Endodermal cell (in vitro differentiated cells): ENCODE measurements at regions not wholly inside any gene's neighbourhood (a gene's known extent, or its start where the extent isn't known, plus 50 kb on each side); places are given as distances from the start of the nearest gene placed in this dataset.

Experiments used
- DNase-seq: peaks from one replicate; pipeline ENCODE4 v3.0.0-alpha.2; 2017
- H3K27ac ChIP-seq: 2 replicates; pipeline ENCODE4 v1.5.1; 2013; ENCODE audit warnings: mild to moderate bottlenecking, low read depth, low read length, moderate library complexity
- H3K27me3 ChIP-seq: 2 replicates; pipeline ENCODE4 v1.6.1; 2013; ENCODE audit warnings: mild to moderate bottlenecking, low read length, moderate library complexity; ENCODE audit not compliant: insufficient read depth, control insufficient read depth, poor library complexity, severe bottlenecking
- H3K36me3 ChIP-seq: 2 replicates; pipeline ENCODE4 v1.7.0; 2013; ENCODE audit warnings: mild to moderate bottlenecking, low read length, moderate library complexity; ENCODE audit not compliant: control insufficient read depth, insufficient read depth
- H3K4me1 ChIP-seq: one replicate; pipeline ENCODE4 v1.7.0; 2013; ENCODE audit warnings: low read length; ENCODE audit not compliant: control insufficient read depth, insufficient read depth
- H3K4me3 ChIP-seq: 2 replicates; pipeline ENCODE4 v1.5.1; 2013; ENCODE audit warnings: mild to moderate bottlenecking, low read length, moderate library complexity
- H3K9ac ChIP-seq: 2 replicates; pipeline ENCODE4 v1.6.1; 2013; ENCODE audit warnings: mild to moderate bottlenecking, low read length, moderate library complexity; ENCODE audit not compliant: poor library complexity, severe bottlenecking; ENCODE audit errors: extremely low read depth
- H3K9me3 ChIP-seq: 2 replicates; pipeline ENCODE4 v1.6.1; 2013; ENCODE audit warnings: mild to moderate bottlenecking, low read length, moderate library complexity; ENCODE audit not compliant: control insufficient read depth
- H3K27ac Mint-ChIP-seq: 2 replicates; pipeline ENCODE4 v1.8.0; 2020; ENCODE audit warnings: mixed read lengths
- H3K27me3 Mint-ChIP-seq: 2 replicates; pipeline ENCODE4 v1.8.0; 2021; ENCODE audit warnings: mild to moderate bottlenecking, mixed read lengths; ENCODE audit not compliant: insufficient read depth
- H3K36me3 Mint-ChIP-seq: 2 replicates; pipeline ENCODE4 v1.8.0; 2020; ENCODE audit warnings: low read depth, mixed read lengths
- H3K4me1 Mint-ChIP-seq: 2 replicates; pipeline ENCODE4 v1.8.0; 2020; ENCODE audit warnings: mixed read lengths
- H3K4me3 Mint-ChIP-seq: 2 replicates; pipeline ENCODE4 v1.8.0; 2020; ENCODE audit warnings: mild to moderate bottlenecking, moderate library complexity, mixed read lengths
- H3K9me3 Mint-ChIP-seq: 2 replicates; pipeline ENCODE4 v1.8.0; 2020; ENCODE audit warnings: mild to moderate bottlenecking, mixed read lengths
- WGBS, 2 experiments: methylation state at CpG; one replicate each; pipeline versions ENCODE4 v1.1.5 to v1.1.7; 2013; ENCODE audit warnings: missing lambda C conversion rate in 2 of 2, mixed read lengths in 1 of 2; ENCODE audit not compliant: insufficient coverage in 1 of 2, insufficient read length in 1 of 2; 5-methylcytosine and 5-hydroxymethylcytosine counted together
- TF ChIP-seq, protein P1 (sequence below): fragments of 200-600 bp; sonication (generic); conservative IDR thresholded peaks from 2 replicates; pipeline ENCODE4 v1.5.0; 2021; ENCODE audit warnings: antibody characterized with exemption, mild to moderate bottlenecking

DNA sequence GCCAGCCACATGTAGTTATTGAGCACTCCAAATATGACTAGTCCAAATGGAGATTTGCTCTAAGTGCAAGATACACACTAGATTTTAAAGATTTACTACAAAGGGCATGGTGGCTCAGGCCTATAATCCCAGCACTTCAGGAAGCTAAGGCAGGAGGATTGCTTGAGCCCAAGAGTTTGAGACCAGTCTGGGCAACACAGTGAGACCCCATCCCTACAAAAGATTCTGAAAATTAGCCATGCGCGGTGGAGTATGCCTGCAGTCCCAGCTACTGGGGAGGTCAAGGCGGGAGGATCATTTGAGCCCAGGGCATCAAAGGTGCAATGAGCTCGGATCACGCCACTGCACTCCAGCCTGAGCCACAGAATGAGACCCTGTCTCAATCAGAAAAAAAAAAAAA is 93.5 kb upstream of the HNRNPA3 start:
- H3K9me3 Mint-ChIP-seq, result no peaks in the 10 kb centered on the region
- Histone ChIP-seq H3K27me3 (no peaks in the 10 kb centered on the region), H3K4me1 (peaks cover 5% of the 10 kb centered on the region), H3K36me3 (no peaks in the 10 kb centered on the region), H3K9ac (no peak overlapping the region), H3K4me3 (no peak overlapping the region), H3K27ac (no peak overlapping the region), H3K9me3 (no peaks in the 10 kb centered on the region)
- no peak for DNase-seq
- no peak overlapping the region for H3K27ac Mint-ChIP-seq
- H3K27me3 Mint-ChIP-seq, result no peaks in the 10 kb centered on the region
- no peaks in the 10 kb centered on the region for H3K36me3 Mint-ChIP-seq
- 97 to 100% methylated on average over 2 to 5 of the region's 5 CpGs for WGBS, 2 experiments
- no peak overlapping the region for H3K4me3 Mint-ChIP-seq
- peaks cover 2% of the 10 kb centered on the region for H3K4me1 Mint-ChIP-seq
- TF ChIP-seq, protein P1, sequence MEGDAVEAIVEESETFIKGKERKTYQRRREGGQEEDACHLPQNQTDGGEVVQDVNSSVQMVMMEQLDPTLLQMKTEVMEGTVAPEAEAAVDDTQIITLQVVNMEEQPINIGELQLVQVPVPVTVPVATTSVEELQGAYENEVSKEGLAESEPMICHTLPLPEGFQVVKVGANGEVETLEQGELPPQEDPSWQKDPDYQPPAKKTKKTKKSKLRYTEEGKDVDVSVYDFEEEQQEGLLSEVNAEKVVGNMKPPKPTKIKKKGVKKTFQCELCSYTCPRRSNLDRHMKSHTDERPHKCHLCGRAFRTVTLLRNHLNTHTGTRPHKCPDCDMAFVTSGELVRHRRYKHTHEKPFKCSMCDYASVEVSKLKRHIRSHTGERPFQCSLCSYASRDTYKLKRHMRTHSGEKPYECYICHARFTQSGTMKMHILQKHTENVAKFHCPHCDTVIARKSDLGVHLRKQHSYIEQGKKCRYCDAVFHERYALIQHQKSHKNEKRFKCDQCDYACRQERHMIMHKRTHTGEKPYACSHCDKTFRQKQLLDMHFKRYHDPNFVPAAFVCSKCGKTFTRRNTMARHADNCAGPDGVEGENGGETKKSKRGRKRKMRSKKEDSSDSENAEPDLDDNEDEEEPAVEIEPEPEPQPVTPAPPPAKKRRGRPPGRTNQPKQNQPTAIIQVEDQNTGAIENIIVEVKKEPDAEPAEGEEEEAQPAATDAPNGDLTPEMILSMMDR, result no peak

DNA sequence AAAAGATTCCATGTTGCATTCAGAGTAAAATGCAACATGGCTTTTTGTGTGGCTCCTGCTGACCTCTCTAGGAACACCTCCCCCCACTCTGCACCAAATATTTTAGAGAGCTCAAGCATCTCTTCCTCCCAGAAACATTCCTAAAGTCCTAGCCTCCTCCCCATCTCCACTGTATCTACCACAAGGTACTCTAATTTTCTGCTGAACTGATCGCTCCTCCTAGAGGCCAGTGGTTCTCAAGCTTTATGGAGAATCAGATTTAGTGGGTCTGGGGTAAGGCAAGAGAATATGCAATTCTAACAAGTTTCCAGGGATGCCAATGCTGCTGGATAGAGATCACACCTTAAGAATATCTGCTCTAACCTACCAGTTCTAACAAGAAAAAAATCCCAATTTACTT is 89.5 kb upstream of the HNRNPA3 start:
- TF ChIP-seq, protein P1, result peak; percentile 44
- peaks cover 2% of the 10 kb centered on the region for H3K4me1 Mint-ChIP-seq
- H3K36me3 ChIP-seq, result no peaks in the 10 kb centered on the region
- H3K4me3 ChIP-seq, result no peak overlapping the region
- H3K4me1 ChIP-seq, result peaks cover 5% of the 10 kb centered on the region
- no peak overlapping the region for H3K27ac Mint-ChIP-seq
- peak; percentile 43 for DNase-seq
- no peaks in the 10 kb centered on the region for H3K27me3 Mint-ChIP-seq
- H3K4me3 Mint-ChIP-seq, result no peak overlapping the region
- H3K27ac ChIP-seq, result no peak overlapping the region
- no peaks in the 10 kb centered on the region for H3K36me3 Mint-ChIP-seq
- 69% methylated on average over 1 of the region's 1 CpG; no CpG with 5 or more reads in 1 of the 2 experiments for WGBS, 2 experiments
- H3K9me3 Mint-ChIP-seq, result peaks cover 1% of the 10 kb centered on the region
- H3K27me3 ChIP-seq, result no peaks in the 10 kb centered on the region
- no peak overlapping the region for H3K9ac ChIP-seq
- H3K9me3 ChIP-seq, result no peaks in the 10 kb centered on the region

DNA sequence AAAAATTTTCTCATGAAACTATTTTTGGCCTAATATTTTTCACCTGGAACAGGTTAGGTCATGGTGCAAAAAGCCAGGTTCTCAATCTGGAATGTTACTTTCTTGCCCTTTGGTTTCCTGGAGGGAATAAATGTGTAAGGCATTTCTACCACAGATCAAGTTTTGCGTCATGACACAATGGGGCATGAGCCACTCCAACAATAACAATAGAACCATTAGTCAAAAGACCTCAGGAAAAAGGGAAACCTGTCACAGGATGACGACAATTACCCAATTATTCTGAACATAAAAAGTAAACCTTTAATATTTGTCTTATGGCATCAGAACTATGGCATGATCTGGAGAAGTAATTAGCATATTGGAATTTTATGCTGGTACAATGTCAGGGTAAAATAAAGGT is 88.2 kb upstream of the HNRNPA3 start:
- H3K36me3 ChIP-seq, result no peaks in the 10 kb centered on the region
- TF ChIP-seq, protein P1, result no peak
- H3K9me3 Mint-ChIP-seq, result peaks cover 1% of the 10 kb centered on the region
- peaks cover 5% of the 10 kb centered on the region for H3K4me1 ChIP-seq
- 87% methylated on average over 2 of the region's 2 CpGs; no CpG with 5 or more reads in 1 of the 2 experiments for WGBS, 2 experiments
- DNase-seq, result no peak
- H3K4me3 Mint-ChIP-seq, result no peak overlapping the region
- no peaks in the 10 kb centered on the region for H3K27me3 Mint-ChIP-seq
- no peak overlapping the region for H3K4me3 ChIP-seq
- H3K9ac ChIP-seq, result no peak overlapping the region
- H3K36me3 Mint-ChIP-seq, result no peaks in the 10 kb centered on the region
- no peaks in the 10 kb centered on the region for H3K27me3 ChIP-seq
- no peaks in the 10 kb centered on the region for H3K4me1 Mint-ChIP-seq
- H3K27ac Mint-ChIP-seq, result no peak overlapping the region
- no peak overlapping the region for H3K27ac ChIP-seq
- H3K9me3 ChIP-seq, result no peaks in the 10 kb centered on the region
